IPS DF 6.9 (cell line): ENCODE measurements at regions not wholly inside any gene's neighbourhood (a gene's known extent, or its start where the extent isn't known, plus 50 kb on each side); places are given as distances from the start of the nearest gene placed in this dataset.
"Not testable (repeated sequence)": the region's sequence is repeated elsewhere in the genome, so short reads cannot be mapped to it uniquely, and the experiment has no call there.

Experiments used
- DNase-seq: peaks from one replicate; pipeline ENCODE4 v3.0.0-alpha.2; 2013; ENCODE audit warnings: low read depth, low spot score
- H3K27ac ChIP-seq: one replicate; pipeline ENCODE4 v1.5.1; 2013; ENCODE audit warnings: low read length, control low read depth
- H3K27me3 ChIP-seq: 2 replicates; pipeline ENCODE4 v1.6.1; 2013; ENCODE audit warnings: mild to moderate bottlenecking, low read length; ENCODE audit not compliant: control insufficient read depth, insufficient read depth
- H3K36me3 ChIP-seq: 2 replicates; pipeline ENCODE4 v1.6.1; 2013; ENCODE audit warnings: low read length; ENCODE audit not compliant: control insufficient read depth, insufficient read depth
- H3K4me1 ChIP-seq: 2 replicates; pipeline ENCODE4 v1.6.1; 2013; ENCODE audit warnings: low read length; ENCODE audit not compliant: control insufficient read depth, insufficient read depth
- H3K4me3 ChIP-seq: 2 replicates; pipeline ENCODE4 v1.5.1; 2013; ENCODE audit warnings: mild to moderate bottlenecking, low read length
- H3K9me3 ChIP-seq: 2 replicates; pipeline ENCODE4 v1.6.1; 2013; ENCODE audit warnings: low read length, inconsistent platforms; ENCODE audit not compliant: control insufficient read depth, insufficient read depth
- WGBS: extraction: QIAGEN DNeasy Blood & Tissue Kit; methylation state at CpG from one replicate; pipeline ENCODE4 v1.1.7; 2013; ENCODE audit warnings: mixed read lengths, missing lambda C conversion rate; ENCODE audit not compliant: insufficient read length, insufficient coverage; 5-methylcytosine and 5-hydroxymethylcytosine counted together

DNA sequence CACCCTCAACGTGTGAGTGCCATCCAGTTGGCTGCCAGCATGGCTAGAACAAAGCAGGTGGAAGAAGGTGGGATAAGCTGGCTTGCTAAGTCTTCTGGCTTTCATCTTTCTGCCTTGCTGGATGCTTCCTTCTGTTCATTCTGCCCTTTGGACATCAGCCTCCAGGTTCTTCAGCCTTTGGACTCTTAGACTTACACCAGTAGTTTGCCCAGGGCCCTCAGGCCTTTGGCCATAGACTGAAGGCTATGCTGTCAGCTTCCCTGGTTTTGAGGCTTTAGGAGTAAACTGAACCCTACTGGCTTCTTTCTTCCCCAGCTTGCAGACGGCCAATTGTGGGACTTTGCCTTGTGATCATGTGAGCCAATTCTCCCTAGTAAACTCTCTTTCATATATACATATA, 155.0 kb upstream of the SERTAD2 start:
- DNase-seq = no peak
- Histone ChIP-seq H3K9me3 (no peaks in the 10 kb centered on the region), H3K27me3 (no peaks in the 10 kb centered on the region), H3K4me1 (no peaks in the 10 kb centered on the region), H3K36me3 (no peaks in the 10 kb centered on the region), H3K27ac (no peak overlapping the region), H3K4me3 (no peak overlapping the region)
- no CpG with 5 or more reads among the region's 2 CpGs for WGBS

- DNase-seq = no peak
- Histone ChIP-seq H3K27ac (no peak overlapping the region), H3K4me1 (no peaks in the 10 kb centered on the region), H3K27me3 (no peaks in the 10 kb centered on the region), H3K36me3 (no peaks in the 10 kb centered on the region), H3K9me3 (no peaks in the 10 kb centered on the region), H3K4me3 (no peak overlapping the region)
- WGBS = no CpG with 5 or more reads among the region's 1 CpG
These were observed 155.5 kb upstream of the SERTAD2 start for GRCh38 chr2:64809216-64809615.

DNA sequence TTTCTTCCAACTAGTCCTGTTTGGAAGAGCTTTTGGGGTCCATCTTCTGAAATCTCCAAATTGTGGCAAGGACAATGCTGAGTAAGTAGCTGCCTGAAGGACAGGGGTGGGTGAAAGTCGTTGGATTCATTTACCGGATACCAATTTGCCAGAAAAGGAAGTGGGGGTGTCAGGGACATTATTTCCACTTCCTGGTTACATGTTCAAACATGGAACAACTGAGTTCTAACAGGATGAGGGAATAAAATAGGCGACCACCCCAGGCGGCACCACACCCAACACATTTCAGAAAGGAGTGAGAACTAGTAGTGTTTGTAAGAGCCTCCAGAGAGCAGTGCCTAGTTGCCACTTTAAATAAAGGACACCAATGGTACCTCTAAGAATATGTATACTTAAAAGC, 158.6 kb upstream of the SERTAD2 start:
- no peaks in the 10 kb centered on the region for H3K36me3 ChIP-seq
- H3K27ac ChIP-seq = no peak overlapping the region
- no peak overlapping the region for H3K4me3 ChIP-seq
- no peaks in the 10 kb centered on the region for H3K27me3 ChIP-seq
- H3K4me1 ChIP-seq = no peaks in the 10 kb centered on the region
- no CpG with 5 or more reads among the region's 4 CpGs for WGBS
- DNase-seq = no peak
- no peaks in the 10 kb centered on the region for H3K9me3 ChIP-seq

DNA sequence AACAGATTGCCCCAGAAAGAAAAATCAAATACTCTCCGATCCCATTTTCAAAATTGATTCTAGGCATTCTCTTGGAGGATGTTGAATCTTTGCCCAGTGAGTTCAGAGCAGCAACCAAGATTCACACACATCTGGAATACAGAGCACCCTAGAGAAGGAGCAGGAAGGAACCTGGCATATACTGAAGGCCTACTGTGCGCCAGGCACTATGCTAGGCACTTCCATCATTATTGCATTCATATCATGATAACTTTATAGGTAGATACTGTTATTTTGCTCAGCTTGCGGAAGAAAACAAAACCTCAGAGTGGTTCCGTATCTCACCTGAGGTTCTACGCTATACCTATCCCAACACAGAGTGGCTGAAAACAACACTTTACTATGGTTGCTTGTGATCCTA, 160.3 kb upstream of the SERTAD2 start:
- Histone ChIP-seq H3K4me1 (no peaks in the 10 kb centered on the region), H3K9me3 (no peaks in the 10 kb centered on the region), H3K36me3 (no peaks in the 10 kb centered on the region), H3K27me3 (no peaks in the 10 kb centered on the region), H3K4me3 (no peak overlapping the region), H3K27ac (no peak overlapping the region)
- no CpG with 5 or more reads among the region's 5 CpGs for WGBS
- no peak for DNase-seq

DNA sequence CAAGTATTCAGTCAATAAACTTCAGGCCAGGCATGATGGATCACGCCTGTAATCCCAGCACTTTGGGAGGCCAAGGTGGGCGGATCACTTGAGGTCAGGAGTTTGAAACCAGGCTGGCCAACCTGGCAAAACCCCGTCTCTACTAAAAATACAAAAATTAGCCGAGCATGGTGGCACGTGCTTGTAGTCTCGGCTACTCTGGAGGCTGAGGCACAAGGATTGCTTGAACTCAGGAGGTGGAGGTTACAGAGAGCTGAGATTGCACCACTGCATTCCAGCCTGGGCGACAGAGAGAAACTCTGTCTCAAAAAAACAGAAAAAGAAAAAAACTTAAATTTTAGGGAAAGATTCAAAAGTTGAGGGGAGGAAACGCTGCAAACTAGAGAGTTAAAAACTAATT, 162.8 kb upstream of the SERTAD2 start:
- DNase-seq, H3K36me3 ChIP-seq, H3K4me3 ChIP-seq, H3K27me3 ChIP-seq, H3K9me3 ChIP-seq, H3K27ac ChIP-seq, H3K4me1 ChIP-seq: not testable (repeated sequence)
- WGBS = no CpG with 5 or more reads among the region's 8 CpGs

DNA sequence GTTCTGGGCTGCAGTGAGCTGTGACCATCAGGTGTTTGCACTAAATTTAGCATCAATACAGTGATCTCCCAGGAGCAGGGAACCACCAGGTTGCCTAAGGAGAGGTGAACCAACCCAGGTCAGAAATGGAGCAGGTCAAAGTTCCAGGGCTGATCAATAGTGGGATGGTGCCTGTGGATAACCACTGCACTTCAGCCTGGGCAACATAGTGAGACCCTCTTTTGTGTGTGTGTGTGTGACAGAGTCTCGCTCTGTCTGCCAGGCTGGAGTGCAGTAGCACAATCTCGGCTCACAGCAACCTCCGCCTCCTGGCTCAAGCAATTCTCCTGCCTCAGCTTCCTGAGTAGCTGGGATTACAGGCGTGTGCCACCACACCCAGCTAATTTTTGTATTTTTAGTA, 163.7 kb upstream of the SERTAD2 start:
- Histone ChIP-seq H3K4me1 (no peaks in the 10 kb centered on the region), H3K9me3 (no peaks in the 10 kb centered on the region), H3K36me3 (no peaks in the 10 kb centered on the region), H3K27ac (no peak overlapping the region), H3K4me3 (no peak overlapping the region), H3K27me3 (no peaks in the 10 kb centered on the region)
- WGBS = no CpG with 5 or more reads among the region's 4 CpGs
- DNase-seq = no peak

- Histone ChIP-seq H3K4me1 (0 out of 2 replicates have a peak, but pooled peaks cover 3% of the 10 kb centered on the region), H3K27ac (no peak overlapping the region), H3K9me3 (no peaks in the 10 kb centered on the region), H3K36me3 (no peaks in the 10 kb centered on the region), H3K4me3 (no peak overlapping the region), H3K27me3 (no peaks in the 10 kb centered on the region)
- WGBS = no CpG with 5 or more reads among the region's 4 CpGs
- no peak for DNase-seq
These were observed 164.9 kb upstream of the SERTAD2 start for GRCh38 chr2:64818664-64819060.

- no peak overlapping the region for H3K27ac ChIP-seq
- H3K4me3 ChIP-seq = no peak overlapping the region
- WGBS = no CpG with 5 or more reads among the region's 2 CpGs
- H3K27me3 ChIP-seq = no peaks in the 10 kb centered on the region
- no peaks in the 10 kb centered on the region for H3K36me3 ChIP-seq
- H3K9me3 ChIP-seq = no peaks in the 10 kb centered on the region
- DNase-seq = no peak
- H3K4me1 ChIP-seq = 0 out of 2 replicates have a peak, but pooled peaks cover 3% of the 10 kb centered on the region
These were observed 165.6 kb upstream of the SERTAD2 start for GRCh38 chr2:64819361-64819760.

GRCh38 chr2:64819774-64820688, 166.3 kb upstream of the SERTAD2 start:
- no peaks in the 10 kb centered on the region for H3K27me3 ChIP-seq
- H3K4me3 ChIP-seq = no peak overlapping the region
- no peaks in the 10 kb centered on the region for H3K36me3 ChIP-seq
- H3K9me3 ChIP-seq = no peaks in the 10 kb centered on the region
- no peak overlapping the region for H3K27ac ChIP-seq
- no CpG with 5 or more reads among the region's 11 CpGs for WGBS
- H3K4me1 ChIP-seq = 0 out of 2 replicates have a peak, but pooled peaks cover 3% of the 10 kb centered on the region
- DNase-seq = no peak

GRCh38 chr2:64820901-64821300, 167.2 kb upstream of the SERTAD2 start:
- DNase-seq = no peak
- Histone ChIP-seq H3K27me3 (no peaks in the 10 kb centered on the region), H3K36me3 (no peaks in the 10 kb centered on the region), H3K9me3 (no peaks in the 10 kb centered on the region), H3K4me1 (0 out of 2 replicates have a peak, but pooled peaks cover 3% of the 10 kb centered on the region), H3K27ac (no peak overlapping the region), H3K4me3 (no peak overlapping the region)
- no CpG with 5 or more reads among the region's 1 CpG for WGBS

DNA sequence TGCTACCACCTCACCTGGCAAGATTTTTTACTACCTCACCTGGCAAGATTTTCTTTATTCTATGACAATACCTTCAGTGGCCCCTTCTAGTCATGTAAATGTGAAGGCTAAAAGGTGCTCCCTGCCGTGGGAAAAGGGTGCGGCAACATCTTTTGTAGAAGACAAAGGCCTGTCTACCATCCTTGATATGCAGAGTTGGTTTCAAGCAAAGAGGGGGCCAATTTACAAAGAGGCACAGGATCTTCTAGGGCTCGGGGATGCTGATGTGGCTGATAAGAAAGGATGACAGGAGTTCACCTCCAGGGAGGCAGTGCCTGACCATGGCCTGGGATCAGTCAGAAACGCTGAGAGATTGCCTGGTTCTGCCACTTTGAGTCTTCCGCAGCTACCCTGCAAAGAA, 165.4 kb upstream of the SLC1A4 start:
- peak; percentile 64 for DNase-seq
- Histone ChIP-seq H3K27ac (no peak overlapping the region), H3K9me3 (no peaks in the 10 kb centered on the region), H3K27me3 (no peaks in the 10 kb centered on the region), H3K4me1 (0 out of 2 replicates have a peak, but pooled peaks cover 5% of the 10 kb centered on the region), H3K36me3 (no peaks in the 10 kb centered on the region), H3K4me3 (no peak overlapping the region)
- no CpG with 5 or more reads among the region's 5 CpGs for WGBS
